GM23338 (cell line): ENCODE measurements at regions not wholly inside any gene's neighbourhood (a gene's known extent, or its start where the extent isn't known, plus 50 kb on each side); places are given as distances from the start of the nearest gene placed in this dataset.
A peak's percentile ranks its signal among the peaks of the same experiment; 100 is the strongest.

Source experiments
- ATAC-seq: fragments of 200-7000 bp; cut with Tn5 transposase; 3 replicates; pipeline ENCODE4 v1.9.1; 2020
- DNase-seq: peaks from one replicate; pipeline ENCODE4 v3.0.0-alpha.2; 2015; ENCODE audit warnings: low spot score
- H2AFZ ChIP-seq: fragments of 200-600 bp; sonication (generic); 2 replicates; pipeline ENCODE4 v1.8.0; 2016; ENCODE audit warnings: antibody characterized with exemption, mild to moderate bottlenecking, moderate library complexity
- H3F3A ChIP-seq: fragments of 200-600 bp; sonication (generic); replicated peaks from 2 replicates; pipeline ENCODE4 v1.8.0; 2017; ENCODE audit warnings: antibody characterized with exemption, mixed run types, low read depth
- H3K27ac ChIP-seq: fragments of 200-600 bp; sonication (generic); 2 replicates; pipeline ENCODE4 v1.6.1; 2016; ENCODE audit warnings: low read depth
- H3K27me3 ChIP-seq: fragments of 200-600 bp; sonication (generic); 2 replicates; pipeline ENCODE4 v1.8.0; 2016; ENCODE audit warnings: mild to moderate bottlenecking, mixed run types, moderate library complexity; ENCODE audit not compliant: insufficient read depth
- H3K36me3 ChIP-seq: fragments of 200-600 bp; sonication (generic); 2 replicates; pipeline ENCODE4 v1.8.0; 2016; ENCODE audit warnings: mild to moderate bottlenecking; ENCODE audit not compliant: insufficient read depth
- H3K4me1 ChIP-seq: fragments of 200-600 bp; sonication (generic); 2 replicates; pipeline ENCODE4 v1.8.0; 2016; ENCODE audit warnings: mild to moderate bottlenecking, moderate library complexity; ENCODE audit not compliant: insufficient read depth
- H3K4me2 ChIP-seq: fragments of 200-600 bp; sonication (generic); 2 replicates; pipeline ENCODE4 v1.7.1; 2017; ENCODE audit warnings: mixed run types
- H3K4me3 ChIP-seq: fragments of 200-600 bp; sonication (generic); 2 replicates; pipeline ENCODE4 v1.6.1; 2016; ENCODE audit warnings: mixed run types
- H3K79me2 ChIP-seq: fragments of 200-600 bp; sonication (generic); replicated peaks from 2 replicates; pipeline ENCODE4 v1.8.0; 2017; ENCODE audit warnings: mild to moderate bottlenecking; ENCODE audit not compliant: insufficient read depth
- H3K9me2 ChIP-seq: fragments of 200-600 bp; sonication (generic); 2 replicates; pipeline ENCODE4 v1.8.0; 2017; ENCODE audit not compliant: insufficient read depth
- H4K20me1 ChIP-seq: fragments of 200-600 bp; sonication (generic); replicated peaks from 2 replicates; pipeline ENCODE4 v1.8.0; 2017; ENCODE audit warnings: mild to moderate bottlenecking; ENCODE audit not compliant: insufficient read depth
- H3K27ac Mint-ChIP-seq: 2 replicates; pipeline ENCODE4 v1.8.0; 2020; ENCODE audit warnings: inconsistent platforms, mild to moderate bottlenecking, moderate library complexity, mixed read lengths
- H3K27me3 Mint-ChIP-seq: 3 replicates; pipeline ENCODE4 v1.8.0; 2022; ENCODE audit warnings: low read depth, mild to moderate bottlenecking, moderate library complexity, mixed read lengths, inconsistent platforms; ENCODE audit not compliant: insufficient read depth, poor library complexity
- H3K36me3 Mint-ChIP-seq: 3 replicates; pipeline ENCODE4 v1.8.0; 2021; ENCODE audit warnings: low read depth, mild to moderate bottlenecking, inconsistent platforms, moderate library complexity, mixed read lengths
- H3K4me1 Mint-ChIP-seq: 3 replicates; pipeline ENCODE4 v1.8.0; 2020; ENCODE audit warnings: mild to moderate bottlenecking, inconsistent platforms, mixed read lengths
- H3K4me3 Mint-ChIP-seq: 3 replicates; pipeline ENCODE4 v1.8.0; 2021; ENCODE audit warnings: moderate library complexity, mild to moderate bottlenecking, inconsistent platforms, mixed read lengths
- H3K9me3 Mint-ChIP-seq: 3 replicates; pipeline ENCODE4 v1.8.0; 2020; ENCODE audit warnings: moderate library complexity, mild to moderate bottlenecking, inconsistent platforms, mixed read lengths
- CREB1 ChIP-seq: fragments of 250-450 bp; sonication (Bioruptor Pico); IDR thresholded peaks from 2 replicates; pipeline ENCODE4 v1.5.0; 2020; ENCODE audit warnings: low read depth, mild to moderate bottlenecking, moderate library complexity
- JUNB ChIP-seq: IDR thresholded peaks from one replicate; pipeline ENCODE4 v1.6.1; 2016; ENCODE audit warnings: antibody characterized with exemption; ENCODE audit not compliant: unreplicated experiment
- NANOG ChIP-seq: IDR thresholded peaks from 2 replicates; pipeline ENCODE4 v1.6.1; 2016; ENCODE audit warnings: antibody characterized with exemption, borderline replicate concordance
- STAT1 ChIP-seq: IDR thresholded peaks from one replicate; pipeline ENCODE4 v1.6.1; 2016; ENCODE audit warnings: antibody characterized with exemption; ENCODE audit not compliant: unreplicated experiment
- ZNF331 ChIP-seq: fragments of 250-450 bp; sonication (Bioruptor Pico); IDR thresholded peaks from 2 replicates; pipeline ENCODE4 v1.5.0; 2020; ENCODE audit warnings: low read depth, mild to moderate bottlenecking, moderate library complexity
- TF ChIP-seq, protein P1 (sequence below): IDR thresholded peaks from one replicate; pipeline ENCODE4 v1.6.1; 2018; ENCODE audit warnings: antibody characterized with exemption; ENCODE audit not compliant: unreplicated experiment
- TF ChIP-seq, protein P2 (sequence below): fragments of 250-450 bp; sonication (Bioruptor Pico); IDR thresholded peaks from 2 replicates; pipeline ENCODE4 v1.5.0; 2020; ENCODE audit warnings: mild to moderate bottlenecking, moderate library complexity

DNA sequence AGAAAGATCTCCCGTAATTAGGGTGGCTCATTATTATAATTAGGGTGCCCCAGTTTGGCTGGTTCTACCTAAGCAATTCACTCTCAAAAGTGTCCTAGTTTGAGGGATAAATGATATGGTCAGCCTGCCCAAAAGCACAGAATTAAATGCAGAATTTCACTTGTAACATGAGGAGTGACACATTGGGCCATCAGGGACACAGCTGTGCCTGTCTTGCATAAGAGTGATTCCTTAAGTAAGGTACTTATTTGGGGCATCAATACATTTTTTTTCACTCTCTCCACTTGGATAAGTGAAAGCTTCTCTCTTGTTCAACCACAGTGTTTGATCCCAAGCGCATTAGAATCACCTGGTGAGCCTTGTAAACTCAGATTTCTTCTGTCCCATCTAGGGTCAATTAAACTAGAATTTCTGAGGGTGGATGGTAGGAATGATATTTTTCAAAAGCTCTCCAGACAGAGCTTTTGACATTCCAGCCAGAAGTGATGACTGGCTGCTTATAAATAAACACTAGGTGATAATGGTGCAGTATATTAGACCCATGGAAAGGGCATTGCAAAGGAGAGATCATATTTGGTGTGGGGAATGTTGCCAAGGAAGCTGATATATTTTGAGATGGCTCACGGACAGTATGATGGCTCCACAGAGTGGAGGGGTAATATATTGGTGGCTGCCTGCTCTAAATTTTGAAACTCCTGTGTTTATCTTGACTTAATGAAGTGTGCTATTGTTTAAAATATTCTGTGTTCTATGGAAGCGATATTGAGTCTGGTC is 458.1 kb upstream of the RASGRP1 start:
- Histone ChIP-seq H3K79me2 (no peaks in the 10 kb centered on the region), H3K27me3 (no peaks in the 10 kb centered on the region), H3K4me3 (no peak overlapping the region), H3K4me2 (no peak overlapping the region), H3K27ac (no peak overlapping the region), H3F3A (no peaks in the 10 kb centered on the region), H3K9me2 (peaks cover 6% of the 10 kb centered on the region), H3K4me1 (peaks cover 12% of the 10 kb centered on the region), H3K36me3 (no peaks in the 10 kb centered on the region), H2AFZ (no peak overlapping the region), H4K20me1 (no peaks in the 10 kb centered on the region)
- Mint-ChIP-seq H3K4me3 (no peak overlapping the region), H3K27me3 (no peaks in the 10 kb centered on the region), H3K9me3 (no peaks in the 10 kb centered on the region; the same call in 2 of the 3 replicates), H3K36me3 (no peaks in the 10 kb centered on the region), H3K4me1 (peaks cover 21% of the 10 kb centered on the region), H3K27ac (no peak overlapping the region; the same call in 1 of the 2 replicates)
- no peak for ATAC-seq
- no peak for DNase-seq
- TF ChIP-seq NANOG (no peak), STAT1 (no peak)

DNA sequence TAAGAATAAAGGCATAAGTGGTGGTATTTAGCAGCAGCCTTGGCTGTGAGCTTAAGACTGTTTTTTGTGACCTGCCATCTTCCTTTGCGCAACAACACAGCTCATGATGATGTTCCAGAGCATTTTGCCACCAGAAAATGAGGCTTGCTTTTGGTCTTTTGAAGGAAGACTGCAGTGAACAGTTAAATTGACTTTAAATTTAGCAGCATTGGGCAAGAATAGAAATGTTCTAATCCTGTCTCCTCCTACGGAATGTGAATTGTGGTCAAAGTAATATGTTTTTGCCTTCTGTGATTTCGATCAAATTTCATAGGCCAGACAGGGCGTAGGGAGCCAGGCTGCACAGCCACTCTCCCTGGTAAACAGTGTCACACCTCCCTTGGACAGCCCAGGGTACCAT is 460.7 kb upstream of the RASGRP1 start:
- Histone ChIP-seq H3K27ac (no peak overlapping the region), H3K4me1 (peaks cover 8% of the 10 kb centered on the region), H3K4me2 (peak overlapping the region; percentile 29; the same call in 1 of the 2 replicates), H4K20me1 (no peaks in the 10 kb centered on the region), H3K36me3 (no peaks in the 10 kb centered on the region), H3K27me3 (no peaks in the 10 kb centered on the region), H2AFZ (peak overlapping the region; percentile 81; the same call in 1 of the 2 replicates), H3F3A (no peaks in the 10 kb centered on the region), H3K4me3 (no peak overlapping the region), H3K79me2 (no peaks in the 10 kb centered on the region), H3K9me2 (peaks cover 6% of the 10 kb centered on the region)
- H3K4me3 Mint-ChIP-seq: no peak overlapping the region
- TF ChIP-seq NANOG: no peak
- TF ChIP-seq, protein P1, sequence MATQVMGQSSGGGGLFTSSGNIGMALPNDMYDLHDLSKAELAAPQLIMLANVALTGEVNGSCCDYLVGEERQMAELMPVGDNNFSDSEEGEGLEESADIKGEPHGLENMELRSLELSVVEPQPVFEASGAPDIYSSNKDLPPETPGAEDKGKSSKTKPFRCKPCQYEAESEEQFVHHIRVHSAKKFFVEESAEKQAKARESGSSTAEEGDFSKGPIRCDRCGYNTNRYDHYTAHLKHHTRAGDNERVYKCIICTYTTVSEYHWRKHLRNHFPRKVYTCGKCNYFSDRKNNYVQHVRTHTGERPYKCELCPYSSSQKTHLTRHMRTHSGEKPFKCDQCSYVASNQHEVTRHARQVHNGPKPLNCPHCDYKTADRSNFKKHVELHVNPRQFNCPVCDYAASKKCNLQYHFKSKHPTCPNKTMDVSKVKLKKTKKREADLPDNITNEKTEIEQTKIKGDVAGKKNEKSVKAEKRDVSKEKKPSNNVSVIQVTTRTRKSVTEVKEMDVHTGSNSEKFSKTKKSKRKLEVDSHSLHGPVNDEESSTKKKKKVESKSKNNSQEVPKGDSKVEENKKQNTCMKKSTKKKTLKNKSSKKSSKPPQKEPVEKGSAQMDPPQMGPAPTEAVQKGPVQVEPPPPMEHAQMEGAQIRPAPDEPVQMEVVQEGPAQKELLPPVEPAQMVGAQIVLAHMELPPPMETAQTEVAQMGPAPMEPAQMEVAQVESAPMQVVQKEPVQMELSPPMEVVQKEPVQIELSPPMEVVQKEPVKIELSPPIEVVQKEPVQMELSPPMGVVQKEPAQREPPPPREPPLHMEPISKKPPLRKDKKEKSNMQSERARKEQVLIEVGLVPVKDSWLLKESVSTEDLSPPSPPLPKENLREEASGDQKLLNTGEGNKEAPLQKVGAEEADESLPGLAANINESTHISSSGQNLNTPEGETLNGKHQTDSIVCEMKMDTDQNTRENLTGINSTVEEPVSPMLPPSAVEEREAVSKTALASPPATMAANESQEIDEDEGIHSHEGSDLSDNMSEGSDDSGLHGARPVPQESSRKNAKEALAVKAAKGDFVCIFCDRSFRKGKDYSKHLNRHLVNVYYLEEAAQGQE: no peak
- peaks cover 25% of the 10 kb centered on the region for H3K4me1 Mint-ChIP-seq
- ATAC-seq (no peak), DNase-seq (no peak)
- no peaks in the 10 kb centered on the region for H3K27me3 Mint-ChIP-seq
- no peaks in the 10 kb centered on the region for H3K36me3 Mint-ChIP-seq
- H3K9me3 Mint-ChIP-seq: no peaks in the 10 kb centered on the region
- H3K27ac Mint-ChIP-seq: no peak overlapping the region

DNA sequence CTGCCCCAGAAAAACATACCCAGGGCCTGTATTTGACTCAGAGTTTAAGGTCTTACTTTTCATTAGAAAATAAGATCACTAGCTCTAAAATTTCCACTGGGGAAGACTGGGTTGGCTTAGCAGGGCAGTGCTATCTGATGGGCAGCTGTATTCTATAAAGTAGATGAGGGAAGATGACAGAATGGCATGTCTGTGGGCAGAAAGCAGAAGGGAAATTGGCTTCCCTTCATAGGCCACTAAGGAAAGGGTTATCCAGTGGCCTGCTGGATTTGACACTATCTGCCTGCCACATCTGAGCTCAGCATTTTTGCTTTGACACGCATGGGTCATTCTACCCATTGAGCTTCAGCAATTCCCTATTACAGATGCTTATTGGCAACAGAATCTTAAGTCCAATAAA is 461.3 kb upstream of the RASGRP1 start:
- no peak for ATAC-seq
- Mint-ChIP-seq H3K4me3 (no peak overlapping the region), H3K4me1 (peaks cover 25% of the 10 kb centered on the region), H3K27ac (no peak overlapping the region), H3K9me3 (no peaks in the 10 kb centered on the region), H3K36me3 (no peaks in the 10 kb centered on the region), H3K27me3 (no peaks in the 10 kb centered on the region)
- Histone ChIP-seq H3K4me1 (peaks cover 8% of the 10 kb centered on the region), H4K20me1 (no peaks in the 10 kb centered on the region), H3K9me2 (peaks cover 6% of the 10 kb centered on the region), H3K27me3 (no peaks in the 10 kb centered on the region), H3K4me2 (no peak overlapping the region), H3K36me3 (no peaks in the 10 kb centered on the region), H3K4me3 (no peak overlapping the region), H2AFZ (peak overlapping the region; percentile 81; the same call in 1 of the 2 replicates), H3K27ac (no peak overlapping the region), H3K79me2 (no peaks in the 10 kb centered on the region), H3F3A (no peaks in the 10 kb centered on the region)
- DNase-seq: no peak
- TF ChIP-seq JUNB (no peak), CREB1 (no peak), ZNF331 (no peak)
- TF ChIP-seq, protein P2, sequence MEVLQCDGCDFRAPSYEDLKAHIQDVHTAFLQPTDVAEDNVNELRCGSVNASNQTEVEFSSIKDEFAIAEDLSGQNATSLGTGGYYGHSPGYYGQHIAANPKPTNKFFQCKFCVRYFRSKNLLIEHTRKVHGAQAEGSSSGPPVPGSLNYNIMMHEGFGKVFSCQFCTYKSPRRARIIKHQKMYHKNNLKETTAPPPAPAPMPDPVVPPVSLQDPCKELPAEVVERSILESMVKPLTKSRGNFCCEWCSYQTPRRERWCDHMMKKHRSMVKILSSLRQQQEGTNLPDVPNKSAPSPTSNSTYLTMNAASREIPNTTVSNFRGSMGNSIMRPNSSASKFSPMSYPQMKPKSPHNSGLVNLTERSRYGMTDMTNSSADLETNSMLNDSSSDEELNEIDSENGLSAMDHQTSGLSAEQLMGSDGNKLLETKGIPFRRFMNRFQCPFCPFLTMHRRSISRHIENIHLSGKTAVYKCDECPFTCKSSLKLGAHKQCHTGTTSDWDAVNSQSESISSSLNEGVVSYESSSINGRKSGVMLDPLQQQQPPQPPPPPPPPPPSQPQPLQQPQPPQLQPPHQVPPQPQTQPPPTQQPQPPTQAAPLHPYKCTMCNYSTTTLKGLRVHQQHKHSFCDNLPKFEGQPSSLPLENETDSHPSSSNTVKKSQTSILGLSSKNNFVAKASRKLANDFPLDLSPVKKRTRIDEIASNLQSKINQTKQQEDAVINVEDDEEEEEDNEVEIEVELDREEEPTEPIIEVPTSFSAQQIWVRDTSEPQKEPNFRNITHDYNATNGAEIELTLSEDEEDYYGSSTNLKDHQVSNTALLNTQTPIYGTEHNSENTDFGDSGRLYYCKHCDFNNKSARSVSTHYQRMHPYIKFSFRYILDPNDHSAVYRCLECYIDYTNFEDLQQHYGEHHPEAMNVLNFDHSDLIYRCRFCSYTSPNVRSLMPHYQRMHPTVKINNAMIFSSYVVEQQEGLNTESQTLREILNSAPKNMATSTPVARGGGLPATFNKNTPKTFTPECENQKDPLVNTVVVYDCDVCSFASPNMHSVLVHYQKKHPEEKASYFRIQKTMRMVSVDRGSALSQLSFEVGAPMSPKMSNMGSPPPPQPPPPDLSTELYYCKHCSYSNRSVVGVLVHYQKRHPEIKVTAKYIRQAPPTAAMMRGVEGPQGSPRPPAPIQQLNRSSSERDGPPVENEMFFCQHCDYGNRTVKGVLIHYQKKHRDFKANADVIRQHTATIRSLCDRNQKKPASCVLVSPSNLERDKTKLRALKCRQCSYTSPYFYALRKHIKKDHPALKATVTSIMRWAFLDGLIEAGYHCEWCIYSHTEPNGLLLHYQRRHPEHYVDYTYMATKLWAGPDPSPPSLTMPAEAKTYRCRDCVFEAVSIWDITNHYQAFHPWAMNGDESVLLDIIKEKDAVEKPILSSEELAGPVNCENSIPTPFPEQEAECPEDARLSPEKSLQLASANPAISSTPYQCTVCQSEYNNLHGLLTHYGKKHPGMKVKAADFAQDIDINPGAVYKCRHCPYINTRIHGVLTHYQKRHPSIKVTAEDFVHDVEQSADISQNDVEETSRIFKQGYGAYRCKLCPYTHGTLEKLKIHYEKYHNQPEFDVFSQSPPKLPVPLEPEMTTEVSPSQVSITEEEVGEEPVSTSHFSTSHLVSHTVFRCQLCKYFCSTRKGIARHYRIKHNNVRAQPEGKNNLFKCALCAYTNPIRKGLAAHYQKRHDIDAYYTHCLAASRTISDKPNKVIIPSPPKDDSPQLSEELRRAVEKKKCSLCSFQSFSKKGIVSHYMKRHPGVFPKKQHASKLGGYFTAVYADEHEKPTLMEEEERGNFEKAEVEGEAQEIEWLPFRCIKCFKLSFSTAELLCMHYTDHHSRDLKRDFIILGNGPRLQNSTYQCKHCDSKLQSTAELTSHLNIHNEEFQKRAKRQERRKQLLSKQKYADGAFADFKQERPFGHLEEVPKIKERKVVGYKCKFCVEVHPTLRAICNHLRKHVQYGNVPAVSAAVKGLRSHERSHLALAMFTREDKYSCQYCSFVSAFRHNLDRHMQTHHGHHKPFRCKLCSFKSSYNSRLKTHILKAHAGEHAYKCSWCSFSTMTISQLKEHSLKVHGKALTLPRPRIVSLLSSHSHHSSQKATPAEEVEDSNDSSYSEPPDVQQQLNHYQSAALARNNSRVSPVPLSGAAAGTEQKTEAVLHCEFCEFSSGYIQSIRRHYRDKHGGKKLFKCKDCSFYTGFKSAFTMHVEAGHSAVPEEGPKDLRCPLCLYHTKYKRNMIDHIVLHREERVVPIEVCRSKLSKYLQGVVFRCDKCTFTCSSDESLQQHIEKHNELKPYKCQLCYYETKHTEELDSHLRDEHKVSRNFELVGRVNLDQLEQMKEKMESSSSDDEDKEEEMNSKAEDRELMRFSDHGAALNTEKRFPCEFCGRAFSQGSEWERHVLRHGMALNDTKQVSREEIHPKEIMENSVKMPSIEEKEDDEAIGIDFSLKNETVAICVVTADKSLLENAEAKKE (CRISPR knock-in tag): no peak
